ENCODE measurements at regions not wholly inside any gene's neighbourhood (a gene's known extent, or its start where the extent isn't known, plus 50 kb on each side); places are given as distances from the start of the nearest gene placed in this dataset.

DNA sequence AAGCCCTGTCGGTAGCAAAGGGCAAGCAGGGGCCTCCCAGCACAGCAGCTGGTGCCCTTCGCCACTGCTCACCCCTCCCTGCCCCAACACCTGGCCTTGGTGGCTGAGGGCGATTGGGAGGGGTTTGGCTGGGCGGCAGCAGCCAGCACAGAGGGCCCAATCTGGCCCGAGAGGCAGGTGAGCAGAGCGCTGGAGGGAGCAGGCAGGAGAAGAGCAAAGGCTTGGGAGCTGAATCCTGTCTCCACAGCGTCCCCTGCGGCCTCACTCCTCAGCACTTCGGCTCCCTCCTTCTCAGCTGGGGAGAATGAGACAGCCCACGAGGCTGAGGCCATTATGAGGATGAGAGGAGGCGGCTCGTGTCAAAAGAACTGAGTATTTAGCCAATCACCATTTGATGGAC lies 74.9 kb upstream of the TAF1B start:
- DNase-seq, result no peak
- in situ Hi-C loops (cut with MboI; ENCODE audit: low pct_unique_long_range_greater_than_20kb, low sequenced_read_pairs), result no loop called here

GRCh38 chr2:9769171-9770005 lies 73.9 kb upstream of the TAF1B start:
- in situ Hi-C loops (cut with MboI; ENCODE audit: low pct_unique_long_range_greater_than_20kb, low sequenced_read_pairs), result no loop called here
- DNase-seq, result no peak

GRCh38 chr2:9770006-9770307 lies 73.3 kb upstream of the TAF1B start:
- no peak for DNase-seq
- in situ Hi-C loops (cut with MboI; ENCODE audit: low pct_unique_long_range_greater_than_20kb, low sequenced_read_pairs), result no loop called here

DNA sequence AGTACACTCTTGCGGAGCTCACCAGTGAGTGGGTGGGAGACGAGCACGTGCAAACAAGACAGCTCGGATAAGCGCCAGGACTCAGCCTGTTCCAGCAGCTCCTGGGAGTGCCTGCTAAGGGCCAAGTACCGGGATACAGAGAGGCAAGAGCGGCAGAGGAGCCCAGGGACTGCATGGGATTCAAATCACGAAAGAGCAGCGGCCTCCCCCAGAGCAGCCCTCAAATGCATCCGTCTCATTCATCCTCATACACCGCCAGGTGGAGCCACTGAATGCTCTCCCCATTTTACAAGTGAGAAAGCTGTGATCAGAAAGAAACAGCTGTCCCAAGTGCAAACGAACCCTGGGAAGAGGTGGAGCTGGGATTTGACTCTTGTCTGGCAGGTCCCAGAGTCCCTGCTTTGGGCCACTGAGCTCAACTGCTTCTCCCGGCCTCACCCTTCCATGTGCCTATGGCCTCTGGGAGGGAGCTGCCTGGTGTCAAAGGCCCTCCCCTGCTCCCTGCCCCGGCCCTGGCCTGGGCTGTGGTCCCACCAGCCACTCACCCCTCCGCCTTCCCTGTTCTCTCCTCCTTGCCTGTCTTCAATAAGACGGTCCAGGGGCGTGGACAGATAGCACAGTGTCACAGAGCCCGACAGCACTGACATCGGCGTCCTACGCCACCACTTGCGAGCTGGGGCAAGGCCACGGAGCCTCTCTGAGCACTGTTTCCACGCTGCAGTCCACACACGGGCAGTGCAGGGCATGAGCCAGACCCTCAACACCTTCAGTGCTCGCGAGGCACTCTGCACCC lies 72.8 kb upstream of the TAF1B start:
- peak; percentile 72 for DNase-seq
- in situ Hi-C loops (cut with MboI; ENCODE audit: low pct_unique_long_range_greater_than_20kb, low sequenced_read_pairs), result no loop called here

GRCh38 chr2:9771101-9771449 lies 72.2 kb upstream of the TAF1B start:
- DNase-seq, result no peak
- in situ Hi-C loops (cut with MboI; ENCODE audit: low pct_unique_long_range_greater_than_20kb, low sequenced_read_pairs), result no loop called here

DNA sequence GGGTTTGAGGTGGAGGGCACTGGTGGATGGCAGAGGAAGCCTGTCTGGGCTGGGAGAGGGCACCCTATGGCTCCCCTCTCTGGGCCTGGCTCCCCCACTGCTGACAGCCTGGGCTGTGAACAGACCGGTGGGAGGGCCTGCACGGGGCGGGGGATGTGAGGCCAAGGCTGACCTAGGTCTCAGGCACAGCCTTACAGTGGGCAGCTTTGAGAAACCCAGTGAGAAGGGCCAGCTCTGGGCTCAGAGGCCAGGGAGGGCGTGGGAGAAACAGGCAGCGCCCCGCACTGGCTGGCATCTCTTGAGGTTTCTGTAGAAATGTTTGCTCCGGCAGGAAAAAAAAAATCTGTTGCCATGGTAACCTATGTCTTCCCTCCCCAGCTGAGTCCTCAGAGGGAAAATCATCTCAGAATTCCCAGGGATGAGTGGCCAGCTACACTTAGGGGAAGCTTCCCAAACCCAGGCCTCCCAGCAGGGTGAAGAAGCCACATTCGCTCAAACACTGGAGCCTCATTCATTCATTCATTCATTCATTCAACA lies 71.7 kb upstream of the TAF1B start:
- in situ Hi-C loops (cut with MboI; ENCODE audit: low pct_unique_long_range_greater_than_20kb, low sequenced_read_pairs), result no loop called here
- no peak for DNase-seq

DNA sequence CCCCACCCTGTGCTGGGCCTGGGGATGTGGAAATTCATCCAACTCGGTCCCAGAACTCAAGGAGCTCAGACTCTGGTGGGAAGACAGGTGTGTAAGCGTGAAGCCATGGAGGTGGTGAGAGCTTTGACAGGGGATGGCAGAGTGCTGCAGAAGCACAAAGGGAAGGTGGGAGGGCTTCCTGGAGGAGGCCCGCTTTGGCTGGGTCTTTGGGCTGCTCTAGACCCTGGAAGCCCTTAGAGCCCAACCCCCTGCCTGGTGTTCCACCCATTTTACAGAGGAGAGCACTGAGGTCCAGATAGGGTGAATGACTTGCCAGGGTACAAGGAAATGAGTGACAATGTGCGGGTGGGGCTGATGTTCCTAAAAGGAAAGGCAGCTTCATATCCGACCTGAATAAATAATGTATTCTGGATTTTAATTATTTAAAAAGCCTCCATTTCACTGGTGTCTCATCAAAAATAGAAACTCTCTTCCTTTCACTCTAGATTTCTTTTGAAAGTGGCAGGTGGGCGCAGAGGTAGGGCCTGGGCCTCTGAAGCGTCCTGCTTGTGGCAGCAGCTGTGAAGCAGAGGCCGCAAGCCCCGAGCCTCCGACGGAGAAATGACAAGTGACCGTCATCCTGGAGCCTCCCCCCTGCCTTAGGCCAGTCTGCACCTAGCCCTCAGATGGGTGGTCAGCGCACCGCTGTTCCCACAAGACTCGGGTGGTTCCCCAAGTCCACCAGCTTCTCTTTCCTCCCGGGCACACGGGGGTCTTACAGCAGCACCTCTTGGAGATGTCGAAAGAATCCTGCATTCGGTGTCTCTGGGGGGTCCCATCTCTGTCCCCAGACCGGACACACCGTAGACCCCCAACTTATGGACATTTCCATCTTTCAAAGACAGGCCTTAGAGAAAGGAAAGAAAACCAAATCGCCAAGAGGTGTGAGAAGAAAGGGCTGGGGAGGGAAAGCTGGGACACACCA lies 71.0 kb upstream of the TAF1B start:
- in situ Hi-C loops (cut with MboI; ENCODE audit: low pct_unique_long_range_greater_than_20kb, low sequenced_read_pairs), result no loop called here
- no peak for DNase-seq

DNA sequence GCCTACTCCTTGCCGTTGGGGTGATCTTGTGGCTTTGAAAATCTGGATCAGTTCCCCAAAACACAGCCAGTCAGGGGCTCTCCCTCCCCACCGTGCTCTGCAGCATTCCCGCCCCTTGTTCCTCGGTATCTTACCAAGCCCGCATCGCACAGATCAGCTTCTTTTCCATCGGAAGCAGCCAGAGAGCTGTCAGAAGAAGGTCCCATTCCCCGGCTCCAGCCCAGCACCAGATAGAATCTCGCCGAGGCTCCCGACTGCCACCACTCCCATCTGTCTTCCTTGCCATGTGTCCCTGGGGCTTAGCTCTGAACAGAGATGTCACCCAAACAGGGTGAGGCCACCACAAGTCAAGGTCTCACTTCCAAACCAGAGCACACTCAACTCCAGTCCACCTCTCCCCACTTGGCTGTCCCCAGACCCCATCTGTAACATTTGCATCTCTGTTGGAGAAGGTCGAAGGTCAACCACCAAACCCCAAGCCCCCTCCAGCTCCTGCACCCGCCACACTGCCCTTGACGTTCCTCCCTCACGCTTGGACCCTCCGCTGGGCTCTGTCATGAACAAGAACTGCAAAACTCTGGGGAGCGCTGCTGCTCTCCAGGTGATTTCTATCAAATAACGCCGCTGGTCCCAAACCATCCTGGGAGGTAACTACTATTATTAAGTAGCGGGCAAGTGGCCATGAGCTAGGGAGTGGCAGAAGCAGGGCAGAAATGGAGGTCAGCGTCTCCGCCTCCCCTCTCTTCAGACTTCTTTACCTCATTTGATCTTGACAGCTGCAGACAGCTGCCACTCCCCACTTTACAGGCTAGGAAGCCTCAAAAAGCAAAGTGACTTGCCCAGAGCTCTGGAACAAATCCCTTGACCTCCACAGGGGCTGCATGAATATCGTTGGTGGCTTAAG lies 70.0 kb upstream of the TAF1B start:
- DNase-seq, result no peak
- in situ Hi-C loops (cut with MboI; ENCODE audit: low pct_unique_long_range_greater_than_20kb, low sequenced_read_pairs), result no loop called here

DNA sequence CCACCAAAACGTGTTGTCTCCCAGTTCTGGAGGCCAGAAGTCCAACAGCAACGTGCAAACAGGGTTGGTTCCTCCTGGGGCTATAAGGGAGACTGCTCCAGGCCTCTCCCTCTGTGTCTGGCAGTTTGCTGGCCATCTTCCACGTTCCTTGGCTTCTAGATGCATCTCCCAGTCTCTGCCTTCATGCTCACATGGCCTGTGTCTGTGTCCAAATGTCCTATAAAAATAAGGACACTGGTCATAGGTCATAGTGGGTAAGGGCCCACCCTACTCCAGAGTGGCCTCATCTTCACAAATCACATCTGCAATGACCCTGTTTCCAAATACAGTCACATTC lies 69.4 kb upstream of the TAF1B start:
- in situ Hi-C loops (cut with MboI; ENCODE audit: low pct_unique_long_range_greater_than_20kb, low sequenced_read_pairs), result no loop called here
- no peak for DNase-seq

DNA sequence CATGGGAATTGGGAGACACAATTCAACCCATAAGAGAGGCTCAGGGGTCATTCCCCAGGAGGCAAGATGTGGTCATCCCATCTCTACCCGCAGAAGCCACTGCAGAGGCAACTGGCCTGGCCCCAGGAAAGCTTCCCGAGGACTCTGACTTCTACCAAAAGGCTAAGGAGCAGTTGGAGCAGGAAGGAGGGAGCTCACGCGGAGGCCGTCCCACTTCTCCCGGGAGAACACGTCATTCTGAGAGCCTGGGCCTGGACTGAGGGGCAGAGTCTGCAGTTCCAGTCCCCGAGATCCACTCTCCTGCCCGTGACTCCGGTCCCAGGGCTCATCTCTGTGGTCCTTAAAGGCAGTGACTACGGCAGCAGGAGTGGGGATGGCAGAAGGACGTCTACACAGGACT lies 69.0 kb upstream of the TAF1B start:
- in situ Hi-C loops (cut with MboI; ENCODE audit: low pct_unique_long_range_greater_than_20kb, low sequenced_read_pairs), result no loop called here
- no peak for DNase-seq

DNA sequence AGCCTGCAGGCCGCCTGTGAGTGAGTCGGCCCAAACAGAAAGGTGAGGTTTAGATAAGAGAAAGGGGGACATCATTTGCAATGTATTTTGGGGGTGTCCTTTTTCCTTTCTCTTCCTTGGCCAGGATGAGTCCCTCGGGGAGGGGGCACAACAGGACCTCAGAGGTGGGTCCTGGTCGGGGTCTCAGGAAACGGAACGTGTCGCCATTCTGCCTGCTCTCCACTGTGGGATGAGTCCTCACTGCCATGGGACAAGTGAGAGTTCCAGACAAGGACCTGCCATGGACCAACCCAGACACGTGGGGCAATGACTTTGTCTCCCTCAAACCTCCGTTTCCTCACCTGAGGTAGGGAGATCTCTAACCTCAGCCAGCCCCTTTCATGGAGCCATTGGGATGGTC lies 67.9 kb upstream of the TAF1B start:
- in situ Hi-C loops (cut with MboI; ENCODE audit: low pct_unique_long_range_greater_than_20kb, low sequenced_read_pairs), result no loop called here
- no peak for DNase-seq

- in situ Hi-C loops (cut with MboI; ENCODE audit: low pct_unique_long_range_greater_than_20kb, low sequenced_read_pairs), result no loop called here
These were observed 67.1 kb upstream of the TAF1B start for GRCh38 chr2:9775999-9776712.

GRCh38 chr2:9777081-9777480 lies 66.2 kb upstream of the TAF1B start:
- no peak for DNase-seq
- in situ Hi-C loops (cut with MboI; ENCODE audit: low pct_unique_long_range_greater_than_20kb, low sequenced_read_pairs), result no loop called here

More at GRCh38 chr2:9775999-9776712, 67.1 kb upstream of the TAF1B start:
- DNase-seq, result no peak

DNA sequence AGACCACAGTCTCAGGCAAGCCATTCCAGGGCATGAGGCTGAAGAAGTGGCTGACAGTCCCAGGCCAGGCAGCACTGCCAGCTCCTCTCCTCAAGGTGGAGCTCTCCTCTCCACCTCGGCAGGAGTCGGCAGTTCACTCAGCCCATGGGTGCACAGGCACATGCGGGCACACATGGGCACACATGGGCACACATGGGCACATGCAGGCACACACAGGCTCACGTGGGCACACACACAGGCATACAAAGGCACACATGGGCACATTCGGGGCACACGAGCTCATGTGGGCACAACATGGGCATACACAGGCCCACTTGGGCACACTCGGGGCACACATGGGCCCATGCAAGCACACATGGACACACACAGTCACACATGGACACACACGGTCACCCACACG lies 65.3 kb upstream of the TAF1B start:
- in situ Hi-C loops (cut with MboI; ENCODE audit: low pct_unique_long_range_greater_than_20kb, low sequenced_read_pairs), result no loop called here
- DNase-seq, result no peak

DNA sequence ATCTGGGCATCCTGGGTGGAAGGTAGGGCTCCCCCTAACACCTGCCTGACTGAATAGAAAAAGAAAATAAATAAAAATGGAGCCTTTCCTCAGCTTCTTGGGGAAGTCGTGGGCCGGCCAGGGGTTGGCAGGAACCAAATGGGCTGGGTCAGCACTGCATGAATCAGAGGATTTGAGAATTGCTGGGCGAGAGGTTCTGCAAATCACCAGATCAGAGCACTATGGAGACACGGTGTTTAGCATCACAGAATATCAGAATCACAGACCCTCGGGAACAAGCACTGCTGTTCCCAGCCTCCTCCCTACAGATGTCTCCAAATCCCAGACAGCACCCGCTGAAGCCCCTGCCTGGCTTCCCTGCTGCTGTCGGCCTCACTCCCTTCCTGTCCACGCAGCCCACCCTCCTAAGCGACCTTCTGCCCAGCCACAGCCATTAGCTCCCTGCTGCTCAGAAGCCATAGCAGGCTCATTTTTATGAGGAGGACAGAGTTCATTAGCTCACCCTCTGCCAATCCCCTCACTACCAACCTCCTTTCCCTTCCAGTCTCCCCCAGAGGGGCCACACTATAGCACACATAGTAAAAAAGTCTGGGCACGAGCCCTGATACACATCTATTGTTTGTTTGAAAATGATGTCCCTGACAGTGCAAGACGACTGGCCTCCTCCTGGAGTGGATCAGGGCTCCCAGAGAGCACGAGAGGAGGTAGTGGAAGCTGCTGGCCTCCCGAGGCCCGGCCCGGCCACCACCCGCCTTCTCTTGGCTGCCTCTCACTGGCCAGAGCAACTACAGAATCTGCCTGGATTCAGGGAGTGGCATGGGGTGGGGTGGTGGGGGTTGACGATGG lies 64.6 kb upstream of the TAF1B start:
- in situ Hi-C loops (cut with MboI; ENCODE audit: low pct_unique_long_range_greater_than_20kb, low sequenced_read_pairs), result no loop called here
- DNase-seq, result no peak

DNA sequence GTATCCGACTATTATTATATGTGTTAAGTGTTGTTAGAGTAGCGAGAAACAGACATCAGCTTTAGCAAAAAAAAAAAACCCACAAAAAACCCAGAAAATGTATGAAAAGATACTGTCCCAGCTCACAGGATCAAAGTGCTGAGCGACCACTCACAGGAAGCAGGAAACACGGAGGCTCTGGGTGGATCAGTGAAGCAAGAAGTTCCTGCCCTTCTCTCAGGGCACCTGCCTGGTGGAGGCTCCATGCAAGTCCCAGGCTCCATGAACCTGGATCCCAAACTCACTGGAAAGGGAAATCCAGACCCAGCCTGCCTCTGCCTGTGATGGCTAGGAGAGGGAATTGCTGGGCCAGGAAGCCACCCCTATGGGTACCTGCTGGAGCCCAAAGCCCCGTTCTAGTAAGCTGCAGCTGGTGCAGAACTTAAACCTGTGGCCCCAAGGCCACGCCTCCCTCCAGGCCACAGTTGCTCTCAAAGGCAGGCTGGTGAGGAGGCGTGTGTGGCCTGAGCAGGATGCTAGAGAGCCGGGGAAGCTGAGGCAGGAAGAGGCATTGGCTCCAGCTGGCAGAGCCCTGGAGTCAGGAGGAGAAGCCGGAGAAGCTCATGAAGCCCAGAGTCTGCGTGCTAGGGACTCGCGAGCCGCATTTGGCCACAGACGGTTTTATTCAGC lies 63.5 kb upstream of the TAF1B start:
- peak; percentile 29 for DNase-seq
- in situ Hi-C loops (cut with MboI; ENCODE audit: low pct_unique_long_range_greater_than_20kb, low sequenced_read_pairs), result no loop called here

Measured in KBM-7 (cell line).